Liver (tissue), 8 donors: ENCODE measurements at regions not wholly inside any gene's neighbourhood (a gene's known extent, or its start where the extent isn't known, plus 50 kb on each side); places are given as distances from the start of the nearest gene placed in this dataset.

Experiments used
- DNase-seq: peaks from one replicate; pipeline ENCODE4 v3.0.0-alpha.2; 2017; ENCODE audit warnings: low spot score
- H3K27ac ChIP-seq, 2 donors: one replicate each; pipeline ENCODE4 v1.7.0; 2013; ENCODE audit warnings: inconsistent platforms in 2 of 2, low read length in 2 of 2, control low read depth in 1 of 2, low read depth in 1 of 2, mild to moderate bottlenecking in 1 of 2
- H3K27me3 ChIP-seq, 4 donors: one replicate each; pipeline versions ENCODE4 v1.6.1 to v1.7.0; 2013; ENCODE audit warnings: low read length in 3 of 4, inconsistent platforms in 1 of 4, mild to moderate bottlenecking in 1 of 4, moderate library complexity in 1 of 4; ENCODE audit not compliant: control insufficient read depth in 4 of 4, insufficient read depth in 4 of 4
- H3K36me3 ChIP-seq, 4 donors: one replicate each; pipeline versions ENCODE4 v1.6.1 to v1.7.0; 2013; ENCODE audit warnings: low read length in 3 of 4, mild to moderate bottlenecking in 3 of 4, low read depth in 1 of 4, moderate library complexity in 1 of 4; ENCODE audit not compliant: control insufficient read depth in 4 of 4, insufficient read depth in 3 of 4
- H3K4me1 ChIP-seq, 4 donors: one replicate each; pipeline versions ENCODE4 v1.6.1 to v1.7.0; 2013; ENCODE audit warnings: low read length in 3 of 4, mild to moderate bottlenecking in 3 of 4, moderate library complexity in 1 of 4; ENCODE audit not compliant: control insufficient read depth in 4 of 4, insufficient read depth in 4 of 4
- H3K4me3 ChIP-seq, 3 donors: one replicate each; pipeline versions ENCODE4 v1.6.1 to v1.7.0; 2013; ENCODE audit warnings: low read length in 3 of 3, control low read depth in 1 of 3, low read depth in 1 of 3, mild to moderate bottlenecking in 1 of 3
- H3K9ac ChIP-seq, 2 donors: one replicate each; pipeline ENCODE4 v1.7.0; 2013; ENCODE audit warnings: low read length in 2 of 2, mild to moderate bottlenecking in 2 of 2, moderate library complexity in 2 of 2, control low read depth in 1 of 2, low read depth in 1 of 2
- H3K9me3 ChIP-seq, 4 donors: one replicate each; pipeline versions ENCODE4 v1.6.1 to v1.7.0; 2013; ENCODE audit warnings: low read length in 3 of 4; ENCODE audit not compliant: control insufficient read depth in 4 of 4
- EGR1 ChIP-seq, 2 donors: IDR thresholded peaks; 2 replicates each; pipeline ENCODE4 v1.6.1; 2016 to 2018; ENCODE audit warnings: antibody characterized with exemption in 2 of 2, low read depth in 2 of 2
- FOXA1 ChIP-seq: IDR thresholded peaks from 2 replicates; pipeline ENCODE4 v1.6.1; 2016; ENCODE audit warnings: antibody characterized with exemption
- GABPA ChIP-seq, 2 donors: IDR thresholded peaks in 1 of 2; conservative IDR thresholded peaks in 1 of 2; 2 replicates each; pipeline ENCODE4 v1.6.1; 2016; ENCODE audit warnings: antibody characterized with exemption in 2 of 2, mild to moderate bottlenecking in 1 of 2, moderate library complexity in 1 of 2
- HNF4A ChIP-seq, 2 donors: conservative IDR thresholded peaks; 2 replicates each; pipeline ENCODE4 v1.6.1; 2016; ENCODE audit warnings: antibody characterized with exemption in 2 of 2, mild to moderate bottlenecking in 2 of 2
- JUND ChIP-seq, 2 donors: IDR thresholded peaks; 2 replicates each; pipeline ENCODE4 v1.6.1; 2016; ENCODE audit warnings: antibody characterized with exemption in 2 of 2
- NR2F2 ChIP-seq: IDR thresholded peaks from 2 replicates; pipeline ENCODE4 v1.6.1; 2016; ENCODE audit warnings: antibody characterized with exemption
- RXRA ChIP-seq, 2 donors: IDR thresholded peaks; 2 replicates each; pipeline ENCODE4 v1.6.1; 2017 to 2018; ENCODE audit warnings: antibody characterized with exemption in 2 of 2, mild to moderate bottlenecking in 1 of 2
- SP1 ChIP-seq: IDR thresholded peaks from 2 replicates; pipeline ENCODE4 v1.6.1; 2018; ENCODE audit warnings: antibody characterized with exemption, mild to moderate bottlenecking
- TAF1 ChIP-seq: conservative IDR thresholded peaks from 2 replicates; pipeline ENCODE4 v1.6.1; 2016; ENCODE audit warnings: antibody characterized with exemption, mild to moderate bottlenecking
- YY1 ChIP-seq: IDR thresholded peaks from 2 replicates; pipeline ENCODE4 v1.6.1; 2016; ENCODE audit warnings: antibody characterized with exemption, mild to moderate bottlenecking
- WGBS: extraction: QIAGEN DNeasy Blood & Tissue Kit; methylation state at CpG from one replicate; pipeline ENCODE4 v1.1.7; 2013; 5-methylcytosine and 5-hydroxymethylcytosine counted together
- TF ChIP-seq, protein P1 (sequence below): IDR thresholded peaks from 2 replicates; pipeline ENCODE4 v1.6.1; 2016; ENCODE audit warnings: antibody characterized with exemption
- TF ChIP-seq, protein P2 (sequence below): IDR thresholded peaks from 2 replicates; pipeline ENCODE4 v1.6.1; 2016; ENCODE audit warnings: antibody characterized with exemption
- TF ChIP-seq, protein P3 (sequence below): fragments of 150-350 bp; IDR thresholded peaks from 2 replicates; pipeline ENCODE4 v1.5.1; 2017; ENCODE audit warnings: improper control_type of control experiment, low read depth, low read length; ENCODE audit not compliant: missing input control
- TF ChIP-seq, protein P4 (sequence below): IDR thresholded peaks from 2 replicates; pipeline ENCODE4 v1.6.1; 2016; ENCODE audit warnings: antibody characterized with exemption
- donor health status: healthy.
- donor health status: healthy.
- donor health status: healthy.
- donor health status: healthy.
- donor health status: healthy.

- H3K36me3 ChIP-seq: no peaks in the 10 kb centered on the region
- TF ChIP-seq HNF4A (conservative IDR thresholded peaks at IDR 0.05): no peak
- 79% methylated on average over 1 of the region's 1 CpG for WGBS
- DNase-seq: no peak
- H3K9ac ChIP-seq: no peak overlapping the region
- H3K27ac ChIP-seq: no peak overlapping the region
- H3K4me1 ChIP-seq: no peaks in the 10 kb centered on the region
- no peak overlapping the region for H3K4me3 ChIP-seq
- no peaks in the 10 kb centered on the region for H3K27me3 ChIP-seq
- no peaks in the 10 kb centered on the region for H3K9me3 ChIP-seq
Measured at GRCh38 chr3:163018067-163018466, 1521.5 kb downstream of the OTOL1 start.

DNA sequence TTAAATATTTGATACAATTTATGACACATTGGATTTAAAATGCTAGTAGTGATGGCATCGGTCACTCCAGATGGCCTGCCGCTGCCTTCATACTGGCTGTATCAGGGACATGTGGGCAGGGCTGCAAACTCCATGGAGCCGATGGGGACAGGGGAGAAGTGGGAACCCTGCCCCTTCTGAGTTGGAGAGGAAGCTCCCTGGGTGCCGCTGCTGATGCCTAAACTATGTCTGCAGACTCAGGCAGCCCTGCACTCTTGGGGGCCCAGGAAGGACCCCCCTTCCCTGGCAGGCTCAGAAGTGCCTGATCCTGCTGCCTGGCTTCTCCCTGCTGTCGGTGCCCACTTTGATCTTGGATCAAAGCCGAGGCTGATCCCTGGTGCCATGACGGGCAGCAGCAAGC lies 1522.1 kb downstream of the OTOL1 start:
- Histone ChIP-seq H3K27ac (no peak overlapping the region), H3K9ac (no peak overlapping the region), H3K9me3 (no peaks in the 10 kb centered on the region), H3K36me3 (no peaks in the 10 kb centered on the region), H3K27me3 (no peaks in the 10 kb centered on the region), H3K4me1 (no peaks in the 10 kb centered on the region), H3K4me3 (no peak overlapping the region)
- TF ChIP-seq YY1 (no peak), FOXA1 (no peak), NR2F2 (no peak), TAF1 (no peak), HNF4A (conservative IDR thresholded peaks at IDR 0.05) (no peak), GABPA (IDR thresholded peaks at IDR 0.05 in 1 of 2, conservative IDR thresholded peaks at IDR 0.05 in 1 of 2) (no peak), EGR1 (IDR thresholded peaks at IDR 0.05; ENCODE audit: low read depth in 2 of 2) (no peak), RXRA (IDR thresholded peaks at IDR 0.05) (no peak), JUND (IDR thresholded peaks at IDR 0.05) (no peak)
- TF ChIP-seq, protein P1, sequence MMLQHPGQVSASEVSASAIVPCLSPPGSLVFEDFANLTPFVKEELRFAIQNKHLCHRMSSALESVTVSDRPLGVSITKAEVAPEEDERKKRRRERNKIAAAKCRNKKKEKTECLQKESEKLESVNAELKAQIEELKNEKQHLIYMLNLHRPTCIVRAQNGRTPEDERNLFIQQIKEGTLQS: no peak
- TF ChIP-seq, protein P2, sequence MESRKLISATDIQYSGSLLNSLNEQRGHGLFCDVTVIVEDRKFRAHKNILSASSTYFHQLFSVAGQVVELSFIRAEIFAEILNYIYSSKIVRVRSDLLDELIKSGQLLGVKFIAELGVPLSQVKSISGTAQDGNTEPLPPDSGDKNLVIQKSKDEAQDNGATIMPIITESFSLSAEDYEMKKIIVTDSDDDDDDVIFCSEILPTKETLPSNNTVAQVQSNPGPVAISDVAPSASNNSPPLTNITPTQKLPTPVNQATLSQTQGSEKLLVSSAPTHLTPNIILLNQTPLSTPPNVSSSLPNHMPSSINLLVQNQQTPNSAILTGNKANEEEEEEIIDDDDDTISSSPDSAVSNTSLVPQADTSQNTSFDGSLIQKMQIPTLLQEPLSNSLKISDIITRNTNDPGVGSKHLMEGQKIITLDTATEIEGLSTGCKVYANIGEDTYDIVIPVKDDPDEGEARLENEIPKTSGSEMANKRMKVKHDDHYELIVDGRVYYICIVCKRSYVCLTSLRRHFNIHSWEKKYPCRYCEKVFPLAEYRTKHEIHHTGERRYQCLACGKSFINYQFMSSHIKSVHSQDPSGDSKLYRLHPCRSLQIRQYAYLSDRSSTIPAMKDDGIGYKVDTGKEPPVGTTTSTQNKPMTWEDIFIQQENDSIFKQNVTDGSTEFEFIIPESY: no peak
- TF ChIP-seq, protein P3, sequence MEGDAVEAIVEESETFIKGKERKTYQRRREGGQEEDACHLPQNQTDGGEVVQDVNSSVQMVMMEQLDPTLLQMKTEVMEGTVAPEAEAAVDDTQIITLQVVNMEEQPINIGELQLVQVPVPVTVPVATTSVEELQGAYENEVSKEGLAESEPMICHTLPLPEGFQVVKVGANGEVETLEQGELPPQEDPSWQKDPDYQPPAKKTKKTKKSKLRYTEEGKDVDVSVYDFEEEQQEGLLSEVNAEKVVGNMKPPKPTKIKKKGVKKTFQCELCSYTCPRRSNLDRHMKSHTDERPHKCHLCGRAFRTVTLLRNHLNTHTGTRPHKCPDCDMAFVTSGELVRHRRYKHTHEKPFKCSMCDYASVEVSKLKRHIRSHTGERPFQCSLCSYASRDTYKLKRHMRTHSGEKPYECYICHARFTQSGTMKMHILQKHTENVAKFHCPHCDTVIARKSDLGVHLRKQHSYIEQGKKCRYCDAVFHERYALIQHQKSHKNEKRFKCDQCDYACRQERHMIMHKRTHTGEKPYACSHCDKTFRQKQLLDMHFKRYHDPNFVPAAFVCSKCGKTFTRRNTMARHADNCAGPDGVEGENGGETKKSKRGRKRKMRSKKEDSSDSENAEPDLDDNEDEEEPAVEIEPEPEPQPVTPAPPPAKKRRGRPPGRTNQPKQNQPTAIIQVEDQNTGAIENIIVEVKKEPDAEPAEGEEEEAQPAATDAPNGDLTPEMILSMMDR: no peak
- TF ChIP-seq, protein P4, sequence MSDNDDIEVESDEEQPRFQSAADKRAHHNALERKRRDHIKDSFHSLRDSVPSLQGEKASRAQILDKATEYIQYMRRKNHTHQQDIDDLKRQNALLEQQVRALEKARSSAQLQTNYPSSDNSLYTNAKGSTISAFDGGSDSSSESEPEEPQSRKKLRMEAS: no peak
- DNase-seq: no peak
- WGBS: 76% methylated on average over 7 of the region's 7 CpGs

- no peak for TF ChIP-seq SP1
- no peak for DNase-seq
- 77% methylated on average over 5 of the region's 5 CpGs for WGBS
- H3K27ac ChIP-seq: no peak overlapping the region
- no peaks in the 10 kb centered on the region for H3K27me3 ChIP-seq
- H3K9me3 ChIP-seq: no peaks in the 10 kb centered on the region
- no peak overlapping the region for H3K9ac ChIP-seq
- H3K36me3 ChIP-seq: no peaks in the 10 kb centered on the region
- no peaks in the 10 kb centered on the region for H3K4me1 ChIP-seq
- no peak overlapping the region for H3K4me3 ChIP-seq
Measured at GRCh38 chr3:163019260-163019659, 1522.7 kb downstream of the OTOL1 start.
